IPS-18a (cell line): ENCODE measurements at regions not wholly inside any gene's neighbourhood (a gene's known extent, or its start where the extent isn't known, plus 50 kb on each side); places are given as distances from the start of the nearest gene placed in this dataset.

Source experiments
- H3K27ac ChIP-seq: one replicate; pipeline ENCODE4 v1.5.1; 2013; ENCODE audit warnings: low read length
- H3K27me3 ChIP-seq: one replicate; pipeline ENCODE4 v1.6.1; 2013; ENCODE audit warnings: mild to moderate bottlenecking, low read length; ENCODE audit not compliant: control insufficient read depth, insufficient read depth
- H3K36me3 ChIP-seq: one replicate; pipeline ENCODE4 v1.6.1; 2013; ENCODE audit warnings: low read depth, low read length; ENCODE audit not compliant: control insufficient read depth
- H3K4me1 ChIP-seq: one replicate; pipeline ENCODE4 v1.6.1; 2013; ENCODE audit warnings: low read depth, low read length; ENCODE audit not compliant: control insufficient read depth
- H3K4me3 ChIP-seq: one replicate; pipeline ENCODE4 v1.5.1; 2013; ENCODE audit warnings: low read length
- H3K9ac ChIP-seq: one replicate; pipeline ENCODE4 v1.6.1; 2013; ENCODE audit warnings: mild to moderate bottlenecking, low read length, moderate library complexity
- H3K9me3 ChIP-seq: one replicate; pipeline ENCODE4 v1.6.1; 2013; ENCODE audit warnings: low read depth, low read length; ENCODE audit not compliant: control insufficient read depth

DNA sequence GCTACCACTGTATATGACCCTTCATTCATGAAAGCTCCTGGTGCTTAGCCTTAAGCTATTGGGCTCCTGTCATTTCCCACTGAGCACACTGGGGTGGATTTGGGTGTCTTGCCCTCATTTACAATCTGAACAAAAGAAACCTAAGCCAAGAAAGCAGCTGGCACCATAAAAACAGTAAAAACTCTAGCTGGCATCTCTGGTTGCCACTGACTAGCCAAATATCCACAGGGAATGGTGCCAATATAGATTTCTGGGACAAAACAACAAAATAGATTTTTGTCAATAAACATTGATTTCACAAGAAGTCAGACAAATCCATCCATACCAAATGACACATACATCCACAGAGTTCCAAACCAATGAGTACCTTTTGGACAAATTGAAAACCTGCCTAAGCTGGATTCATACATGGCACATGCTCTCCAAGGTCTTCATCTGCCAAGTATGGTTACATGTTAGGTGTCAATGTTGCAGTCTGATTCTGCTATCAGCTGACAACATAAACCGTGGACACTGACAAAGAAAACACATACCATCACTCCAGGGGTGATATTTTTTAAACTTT lies 1081.5 kb upstream of the ZEB2 start:
- Histone ChIP-seq H3K36me3 (no peaks in the 10 kb centered on the region), H3K27ac (no peak overlapping the region), H3K27me3 (no peaks in the 10 kb centered on the region), H3K4me1 (peaks cover 8% of the 10 kb centered on the region), H3K9ac (no peak overlapping the region), H3K4me3 (no peak overlapping the region), H3K9me3 (no peaks in the 10 kb centered on the region)

DNA sequence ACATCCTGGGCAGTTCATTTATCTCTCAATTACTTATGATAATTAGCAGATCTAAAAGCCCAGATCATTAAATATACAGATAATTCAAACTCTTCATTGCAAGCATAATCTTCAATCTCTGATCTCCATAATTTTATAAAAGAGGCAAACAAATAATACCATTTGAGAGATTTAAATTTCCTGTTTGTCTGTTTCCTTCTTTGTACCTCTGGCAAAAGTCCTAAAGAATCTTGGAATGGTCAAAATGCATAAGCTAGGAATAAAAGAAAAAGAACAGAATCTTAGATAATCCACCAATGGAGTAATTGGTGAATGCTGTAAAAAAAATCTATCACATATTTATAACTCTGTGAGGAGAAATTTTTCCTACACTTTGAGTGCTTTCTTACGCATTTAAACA lies 1080.9 kb upstream of the ZEB2 start:
- Histone ChIP-seq H3K36me3 (no peaks in the 10 kb centered on the region), H3K9me3 (no peaks in the 10 kb centered on the region), H3K27me3 (no peaks in the 10 kb centered on the region), H3K4me1 (peaks cover 8% of the 10 kb centered on the region), H3K9ac (no peak overlapping the region), H3K4me3 (no peak overlapping the region), H3K27ac (no peak overlapping the region)

DNA sequence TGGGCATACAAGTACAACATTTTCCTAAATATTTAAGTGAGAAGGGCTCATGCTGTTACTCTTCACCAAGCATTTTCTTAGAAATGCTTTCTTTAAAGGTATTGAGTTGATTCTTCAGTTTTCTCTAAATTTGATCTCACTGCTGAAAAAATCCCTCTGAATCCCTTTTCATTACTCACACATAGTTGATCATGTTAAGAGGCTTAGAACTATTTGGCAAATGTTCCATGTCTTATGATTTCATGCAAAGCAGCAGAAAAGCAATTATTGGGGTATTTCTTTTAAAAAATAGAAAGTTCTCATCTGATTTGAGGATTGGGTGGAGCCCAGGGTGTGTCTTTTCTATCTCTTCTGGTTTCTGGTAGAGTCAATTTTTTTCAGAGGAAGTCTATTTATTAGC lies 1079.8 kb upstream of the ZEB2 start:
- no peak overlapping the region for H3K27ac ChIP-seq
- H3K4me3 ChIP-seq, result no peak overlapping the region
- H3K9ac ChIP-seq, result no peak overlapping the region
- H3K27me3 ChIP-seq, result no peaks in the 10 kb centered on the region
- no peaks in the 10 kb centered on the region for H3K36me3 ChIP-seq
- peaks cover 8% of the 10 kb centered on the region for H3K4me1 ChIP-seq
- no peaks in the 10 kb centered on the region for H3K9me3 ChIP-seq

DNA sequence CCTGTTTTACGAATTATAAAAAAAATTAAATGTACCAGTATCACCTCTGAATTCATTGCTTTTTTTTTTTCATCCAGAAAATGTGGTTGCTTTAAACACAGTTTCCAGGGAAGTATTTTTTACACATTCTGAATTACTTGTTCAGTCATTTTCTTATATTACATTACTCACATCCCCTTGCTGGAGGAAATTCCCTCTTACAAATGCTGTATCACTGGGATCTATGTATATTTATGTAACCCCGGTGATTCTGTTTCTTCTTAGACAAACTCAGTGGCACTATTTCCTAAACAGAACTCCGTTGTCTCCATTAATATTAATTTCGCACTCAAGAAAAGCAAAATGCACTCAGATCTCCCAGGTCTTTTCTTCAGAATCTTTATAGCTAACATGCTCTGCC lies 1078.5 kb upstream of the ZEB2 start:
- no peak overlapping the region for H3K4me3 ChIP-seq
- no peak overlapping the region for H3K27ac ChIP-seq
- H3K4me1 ChIP-seq, result peaks cover 8% of the 10 kb centered on the region
- H3K27me3 ChIP-seq, result no peaks in the 10 kb centered on the region
- no peaks in the 10 kb centered on the region for H3K36me3 ChIP-seq
- H3K9ac ChIP-seq, result no peak overlapping the region
- no peaks in the 10 kb centered on the region for H3K9me3 ChIP-seq

DNA sequence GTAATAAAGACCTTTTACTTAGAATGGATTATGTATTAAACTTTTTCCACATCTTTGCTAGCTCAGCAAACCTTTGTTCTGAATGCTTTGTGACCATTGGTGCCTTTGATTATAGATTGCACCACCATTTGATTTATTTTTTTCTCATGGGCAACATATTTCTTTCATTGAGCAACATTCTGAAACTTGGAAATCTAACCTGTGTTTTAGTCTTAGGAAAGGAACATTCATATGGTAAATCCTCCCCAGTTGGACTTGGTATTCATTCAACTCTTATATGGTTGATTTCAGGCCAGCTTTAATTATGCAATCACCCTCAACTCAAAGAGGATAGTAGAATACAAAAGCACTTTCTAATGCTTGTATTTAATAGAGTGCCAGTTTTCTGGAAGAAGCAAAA lies 1077.9 kb upstream of the ZEB2 start:
- Histone ChIP-seq H3K4me3 (no peak overlapping the region), H3K27ac (no peak overlapping the region), H3K27me3 (no peaks in the 10 kb centered on the region), H3K36me3 (no peaks in the 10 kb centered on the region), H3K9ac (no peak overlapping the region), H3K4me1 (peaks cover 12% of the 10 kb centered on the region), H3K9me3 (no peaks in the 10 kb centered on the region)

DNA sequence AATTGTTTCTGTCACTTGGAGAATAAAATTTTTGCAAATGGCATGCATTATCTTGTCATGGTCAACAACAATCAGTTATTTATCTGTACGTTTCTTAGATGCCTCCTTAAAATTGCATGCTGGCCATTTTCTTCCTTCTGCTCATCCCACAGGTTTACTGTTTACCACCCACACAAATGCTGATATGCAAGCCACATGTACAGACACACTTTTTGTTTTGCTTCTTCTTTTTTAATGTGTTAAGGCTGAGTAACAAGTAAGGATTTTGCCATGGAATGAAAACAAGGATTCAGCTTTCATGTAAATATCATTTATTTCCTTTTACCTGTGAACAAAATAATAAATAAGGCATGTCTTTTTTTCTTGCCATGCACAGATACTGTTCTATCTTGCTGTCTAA lies 1077.1 kb upstream of the ZEB2 start:
- no peak overlapping the region for H3K27ac ChIP-seq
- H3K9ac ChIP-seq, result no peak overlapping the region
- peaks cover 20% of the 10 kb centered on the region for H3K4me1 ChIP-seq
- no peaks in the 10 kb centered on the region for H3K9me3 ChIP-seq
- H3K4me3 ChIP-seq, result no peak overlapping the region
- H3K36me3 ChIP-seq, result no peaks in the 10 kb centered on the region
- H3K27me3 ChIP-seq, result no peaks in the 10 kb centered on the region

DNA sequence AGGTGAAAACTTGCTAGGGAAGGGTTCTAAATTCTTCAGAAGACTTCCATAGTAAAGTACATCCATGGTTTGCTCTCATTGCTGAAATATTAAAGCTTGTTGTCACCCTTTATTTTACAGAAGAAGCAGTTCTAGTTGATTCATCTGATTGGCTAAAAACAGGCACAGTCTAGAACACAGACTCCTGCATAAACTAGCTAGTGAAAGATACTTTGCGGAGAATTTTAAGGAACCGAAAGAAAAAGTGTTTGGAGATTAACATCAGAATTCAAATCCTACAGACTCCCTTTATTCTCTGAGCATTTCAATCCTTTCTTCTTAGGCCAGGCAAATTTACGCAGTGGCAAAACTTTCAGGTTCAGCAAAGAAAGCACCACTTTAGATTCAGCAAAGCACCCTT lies 1076.5 kb upstream of the ZEB2 start:
- Histone ChIP-seq H3K9me3 (no peaks in the 10 kb centered on the region), H3K27me3 (no peaks in the 10 kb centered on the region), H3K36me3 (no peaks in the 10 kb centered on the region), H3K27ac (no peak overlapping the region), H3K4me1 (peaks cover 26% of the 10 kb centered on the region), H3K9ac (no peak overlapping the region), H3K4me3 (no peak overlapping the region)

DNA sequence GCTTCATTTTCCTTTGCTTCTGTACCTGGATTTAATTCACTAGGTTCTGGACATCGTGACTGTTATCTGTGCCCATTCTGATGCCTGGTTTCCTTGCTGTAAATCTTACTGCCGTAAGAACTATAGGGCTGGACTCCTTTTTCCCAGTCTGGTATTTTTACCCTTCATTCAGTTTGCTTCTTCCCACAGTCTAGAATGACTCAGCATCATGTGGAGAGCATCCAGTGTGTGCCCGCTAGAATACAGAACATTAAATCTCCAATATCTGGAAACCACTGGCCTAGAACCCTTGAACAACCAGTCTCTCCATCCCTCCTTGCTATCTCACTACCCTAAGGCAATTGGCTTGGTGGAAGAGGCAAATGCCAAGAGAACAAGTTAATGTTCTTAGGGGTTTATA lies 1075.4 kb upstream of the ZEB2 start:
- Histone ChIP-seq H3K9ac (no peak overlapping the region), H3K4me1 (peaks cover 27% of the 10 kb centered on the region), H3K4me3 (no peak overlapping the region), H3K27ac (no peak overlapping the region), H3K27me3 (no peaks in the 10 kb centered on the region), H3K36me3 (no peaks in the 10 kb centered on the region), H3K9me3 (no peaks in the 10 kb centered on the region)

DNA sequence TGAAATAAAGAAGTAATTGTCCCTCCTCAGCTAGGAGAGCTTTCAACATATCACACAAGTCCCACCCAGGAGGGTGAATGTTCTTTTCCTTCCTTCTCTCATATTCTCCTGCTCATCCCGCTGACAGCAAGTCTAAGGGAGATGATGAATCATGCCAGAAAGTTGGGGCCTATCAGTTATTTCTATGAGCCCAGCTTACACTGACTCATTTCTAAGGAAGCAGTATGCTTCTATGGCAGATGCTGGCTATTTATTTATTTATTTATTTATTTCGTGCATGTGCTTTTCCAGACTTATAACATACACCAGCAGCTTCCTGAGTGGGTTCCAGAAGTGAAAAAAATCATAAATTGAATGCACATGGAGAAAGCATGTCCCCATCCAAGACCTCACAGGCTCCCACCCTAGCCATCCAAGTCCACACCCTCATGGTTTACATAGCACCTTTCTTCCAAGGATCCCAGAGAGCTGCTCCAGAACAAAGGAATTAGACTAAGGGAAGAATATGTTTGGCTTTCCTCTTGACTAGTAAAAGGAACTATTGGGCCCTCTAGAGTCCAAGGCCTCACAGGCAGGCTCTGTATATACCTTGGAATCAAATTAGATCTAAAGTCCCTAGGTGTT lies 1074.2 kb upstream of the ZEB2 start:
- Histone ChIP-seq H3K4me1 (peaks cover 27% of the 10 kb centered on the region), H3K4me3 (no peak overlapping the region), H3K27ac (no peak overlapping the region), H3K27me3 (no peaks in the 10 kb centered on the region), H3K36me3 (no peaks in the 10 kb centered on the region), H3K9ac (no peak overlapping the region), H3K9me3 (no peaks in the 10 kb centered on the region)

DNA sequence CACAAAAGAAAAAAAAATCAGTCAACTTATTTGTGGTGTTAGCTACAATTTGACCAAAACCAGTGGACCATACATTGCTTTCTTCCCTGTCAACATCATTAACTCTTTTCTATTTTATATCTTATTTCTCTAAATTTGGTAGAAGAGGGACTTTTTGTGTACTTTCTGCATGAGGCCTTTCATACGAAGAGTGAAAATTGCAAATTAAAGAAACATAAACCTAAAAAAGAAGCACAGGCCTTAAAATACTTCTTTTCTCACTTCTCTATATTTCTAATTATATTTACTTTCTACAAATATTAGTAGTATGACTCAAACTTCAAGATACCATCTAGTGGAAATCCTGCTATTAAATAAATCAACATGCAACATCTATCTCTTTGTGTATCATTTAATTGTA lies 1073.4 kb upstream of the ZEB2 start:
- H3K4me3 ChIP-seq, result no peak overlapping the region

DNA sequence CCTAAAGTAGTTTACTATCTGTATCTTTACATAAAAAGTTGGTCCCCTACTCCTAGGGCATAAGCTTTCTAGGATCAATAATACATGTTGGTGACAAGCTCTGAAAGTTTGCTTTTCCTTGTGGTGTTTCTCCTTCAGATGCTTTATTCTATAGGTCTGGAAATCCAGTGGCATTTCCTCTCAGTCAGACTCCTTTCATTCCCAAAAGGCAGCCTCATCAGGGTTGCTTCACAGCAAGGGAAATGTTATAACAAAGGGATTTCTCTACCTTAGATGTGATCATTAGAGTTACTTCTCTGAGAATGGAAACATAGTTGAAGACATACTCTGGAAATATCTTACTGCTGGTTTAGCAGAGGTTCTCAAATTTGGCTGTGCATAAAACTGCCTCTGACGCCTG lies 1072.4 kb upstream of the ZEB2 start:
- Histone ChIP-seq H3K4me3 (peak overlapping the region; percentile 38), H3K27ac (no peak overlapping the region), H3K27me3 (no peaks in the 10 kb centered on the region), H3K9me3 (no peaks in the 10 kb centered on the region), H3K9ac (no peak overlapping the region), H3K4me1 (peaks cover 23% of the 10 kb centered on the region), H3K36me3 (no peaks in the 10 kb centered on the region)

More for the DNA sequence above, 1073.4 kb upstream of the ZEB2 start:
- Histone ChIP-seq H3K27ac (no peak overlapping the region), H3K36me3 (no peaks in the 10 kb centered on the region), H3K4me1 (peaks cover 27% of the 10 kb centered on the region), H3K9ac (no peak overlapping the region), H3K9me3 (no peaks in the 10 kb centered on the region), H3K27me3 (no peaks in the 10 kb centered on the region)

DNA sequence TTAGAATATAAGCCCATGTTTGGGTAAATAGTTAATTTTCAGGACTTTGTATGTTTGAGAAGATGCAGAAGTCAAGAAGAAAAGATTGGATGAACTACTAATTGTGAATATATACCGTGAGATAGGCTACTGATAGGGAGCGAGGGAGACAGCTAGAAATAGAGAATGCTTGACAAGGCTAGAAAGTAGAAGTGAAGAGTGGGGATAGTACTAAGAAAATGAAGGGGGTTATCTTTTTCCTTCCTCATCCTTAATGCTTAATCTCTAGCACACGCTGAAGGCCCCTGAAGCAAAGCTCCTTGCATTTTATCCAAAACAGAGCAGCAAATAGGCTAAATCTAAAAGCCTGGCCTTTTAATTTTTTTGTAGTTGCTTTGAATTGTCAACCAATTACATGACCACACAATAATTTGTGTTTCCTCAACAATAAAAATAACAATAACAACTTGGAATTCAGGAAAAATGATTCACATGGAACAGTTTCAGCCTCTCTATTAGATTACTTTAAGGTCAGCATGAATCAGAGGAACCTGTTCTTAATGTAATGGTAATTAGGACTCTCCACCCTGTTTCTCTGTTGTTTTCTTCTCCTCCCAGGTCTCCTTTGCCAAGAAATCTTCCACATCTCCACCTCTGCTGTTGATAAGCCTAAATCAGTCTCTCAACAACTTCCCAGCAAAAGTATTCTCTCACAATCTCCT lies 1071.3 kb upstream of the ZEB2 start:
- Histone ChIP-seq H3K27ac (no peak overlapping the region), H3K9me3 (no peaks in the 10 kb centered on the region), H3K27me3 (no peaks in the 10 kb centered on the region), H3K4me3 (no peak overlapping the region), H3K9ac (no peak overlapping the region), H3K4me1 (peaks cover 20% of the 10 kb centered on the region), H3K36me3 (no peaks in the 10 kb centered on the region)
